ENCODE measurements at regions not wholly inside any gene's neighbourhood (a gene's known extent, or its start where the extent isn't known, plus 50 kb on each side); places are given as distances from the start of the nearest gene placed in this dataset.

GRCh38 chr7:67870396-67870795 is 873.8 kb downstream of the TYW1 start:
- no peak for TF ChIP-seq CTCF (IDR thresholded peaks at IDR 0.05; ENCODE audit: control insufficient read depth, insufficient read depth, low read depth, low read length, missing control alignments)
- H3K4me3 ChIP-seq (ENCODE audit: control insufficient read depth, low read depth, low read length): no peak overlapping the region
- no peak for DNase-seq (ENCODE audit: low read depth)

GRCh38 chr7:67875558-67875957 is 878.9 kb downstream of the TYW1 start:
- no peak overlapping the region for H3K4me3 ChIP-seq (ENCODE audit: control insufficient read depth, low read depth, low read length)
- no peak for DNase-seq (ENCODE audit: low read depth)
- TF ChIP-seq CTCF (IDR thresholded peaks at IDR 0.05; ENCODE audit: control insufficient read depth, insufficient read depth, low read depth, low read length, missing control alignments): no peak

GRCh38 chr7:67878808-67879207 is 882.2 kb downstream of the TYW1 start:
- no peak for TF ChIP-seq CTCF (IDR thresholded peaks at IDR 0.05; ENCODE audit: control insufficient read depth, insufficient read depth, low read depth, low read length, missing control alignments)

GRCh38 chr7:67882843-67883242 is 886.2 kb downstream of the TYW1 start:
- no peak for DNase-seq (ENCODE audit: low read depth)
- H3K4me3 ChIP-seq (ENCODE audit: control insufficient read depth, low read depth, low read length): no peak overlapping the region

More at GRCh38 chr7:67878808-67879207, 882.2 kb downstream of the TYW1 start:
- no peak overlapping the region for H3K4me3 ChIP-seq (ENCODE audit: control insufficient read depth, low read depth, low read length)
- no peak for DNase-seq (ENCODE audit: low read depth)

GRCh38 chr7:67890316-67890715 is 893.7 kb downstream of the TYW1 start:
- no peak for DNase-seq (ENCODE audit: low read depth)
- no peak for TF ChIP-seq CTCF (IDR thresholded peaks at IDR 0.05; ENCODE audit: control insufficient read depth, insufficient read depth, low read depth, low read length, missing control alignments)
- H3K4me3 ChIP-seq (ENCODE audit: control insufficient read depth, low read depth, low read length): no peak overlapping the region

More at GRCh38 chr7:67882843-67883242, 886.2 kb downstream of the TYW1 start:
- no peak for TF ChIP-seq CTCF (IDR thresholded peaks at IDR 0.05; ENCODE audit: control insufficient read depth, insufficient read depth, low read depth, low read length, missing control alignments)

GRCh38 chr7:67894746-67895145 is 898.1 kb downstream of the TYW1 start:
- DNase-seq (ENCODE audit: low read depth): no peak
- no peak overlapping the region for H3K4me3 ChIP-seq (ENCODE audit: control insufficient read depth, low read depth, low read length)
- TF ChIP-seq CTCF (IDR thresholded peaks at IDR 0.05; ENCODE audit: control insufficient read depth, insufficient read depth, low read depth, low read length, missing control alignments): no peak

GRCh38 chr7:67896721-67897120 is 900.1 kb downstream of the TYW1 start:
- TF ChIP-seq CTCF (IDR thresholded peaks at IDR 0.05; ENCODE audit: control insufficient read depth, insufficient read depth, low read depth, low read length, missing control alignments): no peak
- no peak for DNase-seq (ENCODE audit: low read depth)
- H3K4me3 ChIP-seq (ENCODE audit: control insufficient read depth, low read depth, low read length): no peak overlapping the region
